HepG2 (cell line): ENCODE measurements at regions not wholly inside any gene's neighbourhood (a gene's known extent, or its start where the extent isn't known, plus 50 kb on each side); places are given as distances from the start of the nearest gene placed in this dataset.

Source experiments
- ATAC-seq: fragments of 200-7000 bp; cut with Tn5 transposase; 3 replicates; pipeline ENCODE4 v1.9.1; 2020; ENCODE audit warnings: mild to moderate bottlenecking, moderate library complexity
- BruUV-seq: library from RNA; stranded (reverse); fragments of 400-500 nt; replicated peaks from 2 replicates; lab custom pipeline; 2021; lab: Mats Ljungman, UMichigan
- CTCF ChIA-PET: fragments of 300-600 bp; formaldehyde crosslinking; extraction: SDS; loops from one replicate; lab custom pipeline; 2021; ENCODE audit warnings: low total read pairs, inconsistent platforms, low intra/inter-chr PET ratio; lab: Yijun Ruan, JAX
- POLR2A ChIA-PET: fragments of 350-600 bp; sonication (Branson Sonifier 250); formaldehyde crosslinking; loops from one replicate; lab custom pipeline; 2020; ENCODE audit warnings: antibody characterized with exemption, inconsistent platforms; lab: Yijun Ruan, JAX
- DNase-seq: peaks from one replicate; pipeline ENCODE4 v3.0.0-alpha.2; 2015; ENCODE audit warnings: low spot score
- FAIRE-seq: peaks from 3 replicates; lab custom pipeline; 2011; peaks lifted over from hg19 to GRCh38; lab: Jason Lieb, UNC
- H2AFZ ChIP-seq: one replicate; pipeline ENCODE4 v1.6.1; 2011; ENCODE audit warnings: low read length, inconsistent platforms
- H3K27ac ChIP-seq: fragments of 300-600 bp; 3 replicates; pipeline ENCODE4 v1.8.0; 2011; ENCODE audit warnings: mixed run types, mild to moderate bottlenecking, mixed read lengths, low read length, inconsistent platforms; ENCODE audit not compliant: insufficient read depth; ENCODE audit errors: extremely low read length
- H3K27me3 ChIP-seq, 2 experiments: fragments of 200-600 bp in 1 of 2; 2 replicates in 1 of 2; 3 replicates in 1 of 2; pipeline versions ENCODE4 v1.6.0 to v1.8.0; 2011; ENCODE audit warnings: low read length in 2 of 2, mild to moderate bottlenecking in 2 of 2, moderate library complexity in 2 of 2, inconsistent platforms in 1 of 2; ENCODE audit not compliant: insufficient read depth in 2 of 2, control insufficient read depth in 1 of 2
- H3K36me3 ChIP-seq, 2 experiments: fragments of 200-600 bp in 1 of 2; replicated peaks in 1 of 2; 2 replicates in 1 of 2; 3 replicates in 1 of 2; pipeline versions ENCODE4 v1.5.1 to v1.8.0; 2011; ENCODE audit warnings: low read length in 2 of 2, inconsistent platforms in 1 of 2; ENCODE audit not compliant: insufficient read depth in 2 of 2, control insufficient read depth in 1 of 2
- H3K4me1 ChIP-seq: 2 replicates; pipeline ENCODE4 v1.5.1; 2012; ENCODE audit warnings: low read length, inconsistent platforms; ENCODE audit not compliant: insufficient read depth
- H3K4me2 ChIP-seq: 2 replicates; pipeline ENCODE4 v1.6.0; 2011; ENCODE audit warnings: low read depth, low read length, inconsistent platforms
- H3K4me3 ChIP-seq, 3 experiments: fragments of 200-600 bp in 1 of 3; sonication (generic), shearing (Covaris generic) in 1 of 3; replicated peaks in 1 of 3; 2 replicates each; pipeline ENCODE4 v1.5.1; 2011 to 2016; ENCODE audit warnings: low read length in 3 of 3, inconsistent platforms in 2 of 3, low read depth in 2 of 3, mild to moderate bottlenecking in 2 of 3, control low read depth in 1 of 3, mixed read lengths in 1 of 3; ENCODE audit not compliant: insufficient read depth in 1 of 3
- H3K79me2 ChIP-seq: one replicate; pipeline ENCODE4 v1.6.1; 2011; ENCODE audit warnings: low read length, inconsistent platforms; ENCODE audit not compliant: insufficient read depth
- H3K9ac ChIP-seq: 2 replicates; pipeline ENCODE4 v1.6.0; 2011; ENCODE audit warnings: mild to moderate bottlenecking, low read depth, low read length, inconsistent platforms; ENCODE audit not compliant: insufficient read depth
- H3K9me3 ChIP-seq: 2 replicates; pipeline ENCODE4 v1.5.1; 2012; ENCODE audit warnings: mild to moderate bottlenecking, low read length
- H4K20me1 ChIP-seq: 2 replicates; pipeline ENCODE4 v1.6.0; 2011; ENCODE audit warnings: inconsistent platforms, mild to moderate bottlenecking, low read length, moderate library complexity; ENCODE audit not compliant: insufficient read depth
- ARHGAP35 ChIP-seq: sonication (generic); formaldehyde crosslinking; IDR thresholded peaks from 2 replicates; pipeline ENCODE4 v1.9.0; 2022; ENCODE audit warnings: mild to moderate bottlenecking, inconsistent platforms, moderate library complexity, missing genetic modification reagents, borderline replicate concordance
- ATF7-NPFF ChIP-seq: sonication (generic); formaldehyde crosslinking; IDR thresholded peaks from 2 replicates; pipeline ENCODE4 v1.8.1; 2023; ENCODE audit warnings: mild to moderate bottlenecking, low read depth, missing genetic modification reagents, moderate library complexity
- MLLT10 ChIP-seq: sonication (generic); formaldehyde crosslinking; IDR thresholded peaks from 2 replicates; pipeline ENCODE4 v1.4.0; 2020; ENCODE audit warnings: missing genetic modification reagents
- PHF5A ChIP-seq: IDR thresholded peaks from one replicate; pipeline ENCODE4 v1.6.1; 2018; ENCODE audit warnings: low read depth, missing genetic modification reagents; ENCODE audit not compliant: unreplicated experiment
- RNF2 ChIP-seq: fragments of 450-650 bp; conservative IDR thresholded peaks from 2 replicates; pipeline ENCODE4 v1.6.1; 2016; ENCODE audit warnings: low read depth
- TOPORS ChIP-seq: sonication (generic); formaldehyde crosslinking; IDR thresholded peaks from 2 replicates; pipeline ENCODE4 v1.8.0; 2023; ENCODE audit warnings: mild to moderate bottlenecking, missing genetic modification reagents
- XRCC5 ChIP-seq: fragments of 200-400 bp; formaldehyde crosslinking; optimal IDR thresholded peaks from 2 replicates; pipeline ENCODE3; 2017; ENCODE audit warnings: mild to moderate bottlenecking, low read length
- ZBTB42 ChIP-seq: sonication (generic); formaldehyde crosslinking; IDR thresholded peaks from 2 replicates; pipeline ENCODE4 v1.5.0; 2020; ENCODE audit warnings: mild to moderate bottlenecking, missing genetic modification reagents
- ZNF232 ChIP-seq: sonication (generic); formaldehyde crosslinking; IDR thresholded peaks from 2 replicates; pipeline ENCODE4 v1.4.0; 2020; ENCODE audit warnings: missing genetic modification reagents, borderline replicate concordance
- ZNF543 ChIP-seq: sonication (generic); formaldehyde crosslinking; IDR thresholded peaks from 2 replicates; pipeline ENCODE4 v1.4.0; 2020; ENCODE audit warnings: mild to moderate bottlenecking, missing genetic modification reagents
- ZNF615 ChIP-seq: sonication (generic); formaldehyde crosslinking; IDR thresholded peaks from 2 replicates; pipeline ENCODE4 v1.5.0; 2020; ENCODE audit warnings: mild to moderate bottlenecking, missing genetic modification reagents, borderline replicate concordance
- ZNF646 ChIP-seq: sonication (generic); formaldehyde crosslinking; IDR thresholded peaks from 2 replicates; pipeline ENCODE4 v1.9.0; 2021; ENCODE audit warnings: mild to moderate bottlenecking, missing genetic modification reagents
- ZNF652 ChIP-seq: IDR thresholded peaks from 2 replicates; pipeline ENCODE4 v1.6.1; 2016; ENCODE audit warnings: low read depth, borderline replicate concordance
- WGBS: methylation state at CpG from one replicate; pipeline ENCODE4 v1.1.6; 2017; ENCODE audit warnings: low lambda C conversion rate; 5-methylcytosine and 5-hydroxymethylcytosine counted together
- in situ Hi-C: cut with HindIII; loops from 2 replicates; pipeline ENCODE4 v1.10.0; 2017; ENCODE audit warnings: low pct_unique_long_range_greater_than_20kb; ENCODE audit not compliant: extremely low pct_ligation_motif_present
- intact Hi-C: fragments of 100-400 bp; cut with micrococcal nuclease; formaldehyde crosslinking; loops from one replicate; pipeline ENCODE4 v1.10.0; 2022; ENCODE audit not compliant: unreplicated experiment

DNA sequence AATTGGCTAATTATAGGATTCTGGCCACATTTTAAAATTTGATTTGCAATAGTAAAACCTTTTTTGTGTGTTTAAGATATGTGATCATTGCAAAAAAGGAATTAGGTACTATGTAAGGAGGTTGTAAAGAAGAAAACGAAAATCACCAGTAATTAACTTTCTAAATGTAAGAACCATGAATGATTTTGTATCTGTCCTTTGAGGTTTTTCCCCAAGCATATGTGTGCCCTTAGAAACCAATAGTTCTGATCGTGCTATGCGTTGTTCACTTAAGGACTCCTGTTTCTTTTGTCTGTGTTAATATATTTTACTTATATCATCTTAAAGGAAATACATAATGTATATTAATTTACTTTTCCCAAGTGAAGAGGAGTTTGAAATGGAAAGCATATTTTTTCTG is 410.2 kb downstream of the PSAT1 start (continued):
- TF ChIP-seq RNF2 (no peak), ZNF652 (CRISPR knock-in tag) (no peak), ZNF543 (no peak), ATF7-NPFF (CRISPR knock-in tag) (no peak), MLLT10 (CRISPR knock-in tag) (no peak), ZNF232 (CRISPR knock-in tag) (no peak), ZBTB42 (no peak), XRCC5 (no peak), PHF5A (no peak)
- TF ChIP-seq, all 625 proteins: peak for 0

DNA sequence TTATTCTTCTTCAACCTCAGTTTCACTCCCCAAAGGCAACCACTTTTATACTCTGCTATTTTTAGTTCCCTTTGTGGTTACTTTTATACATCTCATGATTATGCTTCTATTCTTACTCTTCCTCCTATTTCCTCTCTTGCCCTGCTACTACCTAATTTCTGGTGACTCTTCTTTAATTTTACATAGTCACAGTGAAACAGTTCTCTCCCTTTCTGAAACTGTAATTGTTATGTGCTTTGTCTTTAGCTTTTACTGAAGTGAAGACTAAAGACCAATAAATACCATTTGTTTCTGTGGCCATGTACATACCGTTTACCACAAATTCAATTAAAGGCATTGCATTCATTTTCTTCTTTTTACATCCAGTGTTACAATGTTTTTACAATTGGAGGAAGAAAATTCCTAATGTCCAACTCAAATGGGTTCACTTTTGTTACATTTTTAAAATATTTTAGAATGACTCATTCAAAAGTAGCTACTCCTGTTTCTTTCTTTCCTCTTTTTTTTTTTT is 410.6 kb downstream of the PSAT1 start:
- FAIRE-seq = no peak
- CTCF ChIA-PET = no interaction called here
- TF ChIP-seq ZNF615 (CRISPR knock-in tag) (no peak), ZNF543 (no peak), TOPORS (CRISPR knock-in tag) (no peak), ZNF646 (CRISPR knock-in tag) (no peak), ARHGAP35 (CRISPR knock-in tag) (no peak)

More for the DNA sequence above, 410.6 kb downstream of the PSAT1 start:
- Histone ChIP-seq H3K9ac (no peak overlapping the region), H3K9me3 (no peaks in the 10 kb centered on the region), H3K36me3 (no peaks in the 10 kb centered on the region), H3K4me1 (no peaks in the 10 kb centered on the region), H3K79me2 (no peaks in the 10 kb centered on the region), H3K27ac (no peak overlapping the region), H3K27me3 (no peaks in the 10 kb centered on the region), H4K20me1 (no peaks in the 10 kb centered on the region), H3K4me3 (no peak overlapping the region), H3K4me2 (no peak overlapping the region), H2AFZ (no peak overlapping the region)
- intact Hi-C loops = loop anchor here (10.0 kb wide), 1 partner anchor 343 kb away; no protein-coding TSS in a partner anchor
- in situ Hi-C loops = no loop called here
- POLR2A ChIA-PET = no interaction called here
- ATAC-seq (no peak), DNase-seq (no peak)
- BruUV-seq = no TSS peak
- 0% methylated on average over 1 of the region's 1 CpG for WGBS
